Activated CD4-positive, alpha-beta T cell treated with anti-CD3 and anti-CD28 coated beads, Interleukin-2, Interleukin-4, amounts not matched to agents 100 ng/mL and 50 ng/mL, durations not matched to agents 16 hours and 8 hours (primary cell): ENCODE measurements at regions not wholly inside any gene's neighbourhood (a gene's known extent, or its start where the extent isn't known, plus 50 kb on each side); places are given as distances from the start of the nearest gene placed in this dataset.

ENCODE experiments used
- DNase-seq: peaks from one replicate; pipeline ENCODE4 v3.0.0-alpha.2; 2020; ENCODE audit warnings: low spot score

DNA sequence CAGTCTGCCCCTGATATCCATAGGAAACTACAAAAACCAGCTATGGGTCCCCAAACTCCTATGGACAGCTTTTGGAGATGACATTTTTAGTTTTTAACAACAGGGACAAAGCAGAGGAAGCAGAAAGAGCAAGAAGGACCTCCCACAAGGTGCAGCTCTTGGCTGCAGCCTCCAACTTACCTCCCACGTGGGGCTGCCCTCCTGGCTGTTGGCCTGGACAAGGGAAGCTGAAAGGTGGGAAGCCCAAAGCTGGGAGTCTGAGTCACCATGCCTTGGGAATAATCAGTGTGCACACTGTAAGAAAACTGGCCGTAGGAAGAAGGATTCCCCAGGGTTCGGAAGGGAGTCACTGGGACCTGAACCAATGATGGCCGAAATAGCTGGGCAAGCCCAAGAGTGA lies 51.8 kb upstream of the PAX1 start:
- DNase-seq, result no peak

DNA sequence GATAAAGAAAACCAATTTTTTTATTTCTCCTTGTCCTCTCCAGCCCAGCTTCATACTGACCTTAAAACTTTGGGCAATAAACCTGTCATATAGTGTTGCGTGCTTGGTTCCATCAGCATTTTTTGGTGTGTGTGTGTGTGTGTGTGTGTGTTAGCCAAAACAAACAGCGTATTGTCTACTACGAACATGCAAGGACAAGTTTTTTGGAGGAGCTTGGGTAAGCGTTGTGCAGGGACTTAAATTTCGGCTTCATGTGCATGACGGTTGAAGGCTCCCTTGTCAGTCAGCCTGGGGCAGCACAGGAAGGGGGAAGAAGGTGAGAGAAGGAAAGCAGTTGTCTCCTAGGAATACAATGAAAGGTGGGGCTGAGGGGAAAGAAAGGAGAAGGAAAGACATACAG lies 62.0 kb upstream of the PAX1 start:
- no peak for DNase-seq

DNA sequence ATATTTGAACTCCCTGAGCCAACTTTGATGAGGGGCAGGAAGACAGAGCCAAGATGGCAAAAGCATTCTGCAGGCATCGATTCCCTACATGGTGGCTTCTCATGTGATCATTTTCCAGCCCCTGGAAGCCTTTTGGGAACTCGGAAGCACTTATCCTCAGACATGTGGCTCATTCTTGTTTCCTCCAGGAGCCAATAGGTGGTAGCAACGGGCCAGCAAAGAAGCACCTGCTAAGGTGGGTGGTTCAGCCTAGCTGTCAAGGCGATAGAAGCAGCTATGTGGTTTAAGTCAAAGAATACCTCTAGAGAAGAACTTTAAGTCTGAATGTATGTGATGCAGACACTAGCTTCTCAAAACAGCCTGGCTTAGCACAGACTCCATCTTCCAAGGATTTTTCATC lies 64.9 kb upstream of the PAX1 start:
- DNase-seq, result peak; percentile 6

DNA sequence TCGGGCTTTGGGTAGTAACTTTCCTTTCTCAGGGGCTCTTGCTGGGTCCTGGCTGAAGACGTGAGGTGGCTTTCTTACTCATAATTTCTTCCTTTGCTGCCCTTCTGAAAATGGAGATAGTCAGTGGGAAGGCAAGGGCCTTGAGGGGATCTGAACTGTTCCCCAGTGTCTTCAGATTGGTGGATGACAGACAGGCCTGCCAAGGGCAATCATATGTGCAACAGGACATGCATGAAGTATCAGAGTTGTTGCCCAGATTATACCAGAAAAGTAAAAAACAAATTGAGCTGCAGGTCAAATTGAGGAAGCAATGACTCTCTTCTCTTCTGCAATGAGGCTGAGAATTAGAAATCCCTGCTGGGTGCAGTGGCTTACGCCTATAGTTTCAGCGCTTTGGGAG lies 71.6 kb upstream of the PAX1 start:
- DNase-seq, result no peak

DNA sequence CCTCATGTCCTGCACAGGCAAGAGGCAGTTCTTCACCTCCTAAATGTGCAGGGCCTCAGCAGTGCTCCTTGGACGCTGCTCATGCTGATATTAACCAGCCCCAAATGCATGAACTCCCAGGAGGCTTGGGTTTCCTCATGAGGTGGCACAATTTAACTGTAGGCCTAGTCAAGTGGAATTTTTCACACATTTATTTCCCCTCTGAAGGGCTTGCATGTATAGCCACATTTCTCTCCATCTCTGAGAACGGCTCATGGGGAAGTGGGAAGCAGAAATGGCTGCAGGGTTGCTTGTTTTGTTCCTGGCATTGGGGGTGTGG lies 72.8 kb upstream of the PAX1 start:
- no peak for DNase-seq

DNA sequence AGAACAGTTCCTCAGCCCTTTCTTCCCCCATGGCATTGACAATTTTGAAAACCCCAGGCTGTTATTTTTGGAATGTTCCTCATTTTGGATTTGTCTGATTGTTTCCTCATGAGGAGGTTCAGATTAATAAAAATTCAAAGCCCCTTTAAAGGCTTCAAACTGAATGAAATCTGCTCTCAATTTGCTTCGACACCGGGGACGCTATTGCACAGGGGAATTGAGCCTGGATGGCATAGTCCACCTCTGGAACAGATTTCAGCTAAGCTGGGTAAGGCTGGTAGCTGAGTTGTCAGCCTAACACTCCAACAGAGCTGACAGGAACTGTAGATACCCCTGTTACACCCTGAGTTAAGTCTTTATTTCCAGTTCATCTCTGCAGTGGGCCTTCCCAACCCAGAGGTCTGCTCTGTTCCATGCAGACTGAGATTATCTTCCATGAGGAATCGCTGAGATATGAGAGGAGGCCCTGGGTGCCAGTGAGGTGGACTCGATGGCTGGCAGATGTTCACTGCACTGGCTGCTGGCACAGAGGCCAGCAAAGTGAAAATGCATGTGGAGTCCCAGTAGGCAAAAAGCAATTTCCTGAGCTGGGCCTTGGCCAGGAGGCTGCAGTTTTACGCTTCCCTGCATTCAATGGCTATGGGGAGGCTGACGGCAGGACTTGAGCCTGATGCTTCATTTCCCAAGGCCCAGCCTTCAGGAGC lies 73.3 kb upstream of the PAX1 start:
- DNase-seq, result no peak

DNA sequence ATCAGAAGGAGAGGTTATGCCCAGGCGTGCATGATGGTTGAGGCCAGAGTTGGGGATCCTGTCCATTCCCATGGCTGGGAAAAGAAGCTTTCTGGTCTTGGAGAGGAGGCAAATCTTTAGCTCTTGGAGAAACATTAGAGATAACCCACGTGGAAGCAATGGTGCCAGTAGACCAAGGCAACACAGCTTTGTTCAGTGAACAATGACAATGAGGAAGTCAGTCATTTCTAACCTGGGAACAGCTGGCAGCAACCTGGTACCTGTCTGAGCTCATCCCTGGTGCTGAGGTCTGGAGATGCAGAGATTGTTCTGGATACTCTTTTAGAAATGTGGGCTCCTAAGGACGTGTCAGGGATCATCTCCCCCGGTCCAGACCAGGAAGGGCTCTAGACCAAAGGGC lies 76.7 kb upstream of the PAX1 start:
- DNase-seq, result no peak

DNA sequence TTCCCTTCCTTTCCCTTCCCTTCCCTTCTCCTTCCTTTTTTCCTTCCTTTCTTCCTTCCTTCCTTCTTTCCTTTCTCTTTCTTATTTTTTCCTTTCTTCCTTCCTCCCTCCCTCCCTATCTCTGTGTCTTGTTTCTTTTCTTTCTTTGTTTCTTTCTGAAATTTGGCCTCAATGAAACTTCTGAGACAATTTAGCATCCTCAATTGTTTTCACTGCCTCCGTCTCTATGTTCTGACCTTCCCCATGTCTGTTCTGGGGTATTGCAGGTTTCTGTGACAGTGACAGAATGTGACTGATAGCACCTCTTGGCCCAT lies 81.7 kb upstream of the PAX1 start:
- DNase-seq, result no peak

DNA sequence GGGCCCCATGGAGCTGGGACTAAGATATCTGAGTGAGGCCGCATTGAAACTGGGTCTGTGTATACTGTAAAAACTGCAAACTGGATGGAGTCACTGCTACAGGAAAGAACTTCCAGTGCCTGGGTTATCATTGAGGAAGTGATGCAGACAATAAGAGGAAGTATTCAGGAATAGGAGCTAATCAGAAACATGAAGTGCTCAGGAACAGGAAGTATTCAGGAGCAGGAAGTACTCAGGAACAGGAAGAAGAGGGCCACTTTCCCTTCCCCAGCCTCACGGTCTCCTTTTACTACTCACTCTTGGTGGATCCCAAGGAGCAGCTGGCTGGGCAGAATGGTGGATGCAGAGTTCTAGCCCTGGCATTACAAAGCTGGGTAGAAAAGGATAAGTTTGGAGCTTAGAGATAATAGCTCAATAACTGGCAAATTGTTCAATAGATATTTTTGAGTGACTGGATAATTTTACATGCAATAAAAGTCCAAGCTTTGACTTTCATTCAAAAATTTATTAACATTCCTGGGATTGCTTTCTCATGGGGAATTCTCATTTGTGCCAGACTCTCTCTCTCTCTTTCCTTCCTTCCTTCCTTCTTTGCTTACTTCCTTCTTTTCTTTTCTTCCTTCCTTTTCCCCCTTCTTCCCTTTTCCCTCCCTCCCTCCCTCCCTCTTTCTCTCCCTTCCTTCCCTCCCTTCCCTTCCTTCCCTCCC lies 82.2 kb upstream of the PAX1 start:
- DNase-seq, result no peak

DNA sequence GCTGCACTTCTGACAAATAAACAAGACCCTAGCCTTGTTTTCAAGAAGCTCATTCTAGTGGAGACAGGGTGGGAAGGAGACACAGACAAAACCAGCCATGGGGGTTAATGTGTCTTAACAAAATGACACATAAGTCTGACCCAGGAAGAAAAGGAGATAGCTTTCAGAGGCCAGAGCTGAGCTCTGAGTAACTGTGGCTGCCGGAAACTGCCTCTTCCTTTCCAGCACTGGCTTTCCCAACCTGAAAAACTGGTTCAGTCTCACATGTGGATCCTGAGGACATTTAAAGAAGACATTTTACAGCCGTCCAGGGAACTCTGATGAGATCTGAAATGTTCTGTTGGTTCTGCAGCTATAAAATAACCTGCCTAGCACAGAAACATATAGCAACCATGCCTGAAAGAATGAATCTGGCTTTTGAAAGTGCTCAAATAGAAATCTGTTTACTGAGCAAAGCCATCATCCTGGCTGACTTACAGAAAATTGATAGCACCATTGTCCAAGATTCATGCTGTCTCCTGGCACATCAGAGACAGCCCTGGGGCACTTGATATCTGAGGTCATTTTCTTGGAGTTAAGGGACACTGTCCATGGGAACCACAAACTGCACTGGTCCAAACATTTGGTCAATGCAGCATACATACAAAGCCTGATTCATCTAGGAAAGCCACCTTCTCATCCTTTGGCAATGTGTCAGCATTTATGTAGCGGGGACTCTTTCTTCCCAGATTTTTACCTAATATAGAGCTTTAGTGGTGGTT lies 83.2 kb upstream of the PAX1 start:
- DNase-seq, result no peak

DNA sequence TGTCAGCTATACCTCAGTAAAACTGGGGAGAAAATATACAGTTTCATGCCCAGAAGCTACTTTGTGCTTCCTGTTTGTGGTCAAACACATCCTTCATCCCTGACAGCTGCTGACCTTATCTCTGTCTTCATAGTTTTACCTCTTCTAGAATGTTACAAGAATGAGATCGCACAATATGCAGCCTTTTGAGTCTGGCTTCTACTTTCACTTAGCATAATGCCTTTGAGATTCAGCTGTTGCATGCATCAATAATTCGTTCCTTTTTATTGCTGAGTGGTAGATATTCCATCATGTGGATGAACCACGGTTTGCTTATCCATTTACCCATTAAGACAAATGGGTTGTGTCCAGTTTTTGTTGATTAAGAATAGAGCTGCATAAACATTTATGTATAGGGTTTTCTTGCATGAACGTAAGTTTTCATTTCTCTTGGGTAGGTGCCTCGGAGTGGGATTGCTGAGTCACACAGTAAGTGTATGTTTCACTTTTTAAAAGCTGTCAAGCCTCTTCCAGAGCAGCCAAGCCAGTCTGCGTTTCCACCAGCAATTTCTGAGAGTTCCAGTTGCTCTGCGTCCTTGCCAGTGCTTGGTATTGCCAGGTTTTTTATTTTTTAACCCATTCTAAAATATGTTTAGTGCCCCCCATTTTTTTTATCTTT lies 86.6 kb upstream of the PAX1 start:
- DNase-seq, result no peak

DNA sequence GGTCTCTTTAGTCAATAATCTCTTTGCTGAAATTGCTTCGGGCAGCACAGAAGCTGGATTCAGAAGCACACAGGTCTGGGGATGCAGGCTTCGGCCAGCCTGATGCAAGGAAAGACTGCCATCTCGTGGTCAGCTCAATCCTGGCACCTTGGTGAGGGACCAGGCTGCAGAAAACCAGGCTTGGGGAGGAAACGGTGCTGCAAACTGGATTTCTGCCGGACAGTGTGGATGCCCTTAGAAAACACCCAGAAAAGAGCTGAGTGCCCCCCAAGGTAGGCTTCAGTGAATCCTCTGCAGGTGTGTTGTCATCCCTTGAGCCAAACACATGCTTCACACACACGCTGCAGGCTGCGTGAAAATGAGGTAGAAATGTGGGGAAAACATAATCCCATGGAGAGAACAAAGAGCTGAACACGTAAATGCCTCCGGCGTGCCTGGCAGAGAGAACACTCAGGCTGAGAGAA lies 89.8 kb upstream of the PAX1 start:
- DNase-seq, result peak; percentile 50

DNA sequence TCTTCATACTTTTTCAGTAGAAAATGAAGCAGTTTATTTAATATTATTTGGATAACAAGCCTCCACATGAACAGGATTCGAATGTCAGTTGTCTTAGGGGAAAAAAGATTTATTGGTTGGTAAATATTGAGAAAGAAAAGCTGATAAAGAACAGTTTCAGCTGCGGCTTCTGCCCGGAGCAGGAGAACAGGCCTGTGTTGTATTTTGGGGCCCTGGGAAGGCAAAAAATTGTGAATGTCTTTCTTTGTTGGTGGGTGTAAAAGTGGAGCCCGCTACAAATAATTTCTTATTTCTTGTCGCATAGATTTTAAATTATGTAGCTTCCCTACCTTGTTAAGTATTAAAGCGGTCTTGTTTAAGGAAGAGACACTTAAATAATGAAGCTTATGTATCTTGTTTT lies 90.5 kb upstream of the PAX1 start:
- no peak for DNase-seq

DNA sequence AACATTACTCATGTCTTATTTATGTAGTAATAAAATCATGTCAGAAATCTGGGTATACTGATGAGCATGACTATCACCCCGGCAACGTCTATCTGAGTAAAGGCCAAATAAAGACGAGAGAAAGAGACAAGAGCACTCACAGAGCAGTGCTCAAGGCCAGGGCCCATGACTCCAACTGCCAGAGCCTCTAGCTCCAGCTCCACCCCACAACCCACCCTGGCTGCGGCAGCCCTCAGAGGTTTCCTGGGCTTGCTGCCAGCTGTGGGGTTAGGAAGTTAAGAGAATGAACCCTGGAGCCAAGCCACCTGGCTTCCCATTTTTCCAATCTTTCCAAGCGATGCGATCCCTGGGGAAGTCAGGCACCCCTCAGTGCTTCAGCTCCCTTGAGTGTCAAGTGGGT lies 92.0 kb upstream of the PAX1 start:
- DNase-seq, result no peak

DNA sequence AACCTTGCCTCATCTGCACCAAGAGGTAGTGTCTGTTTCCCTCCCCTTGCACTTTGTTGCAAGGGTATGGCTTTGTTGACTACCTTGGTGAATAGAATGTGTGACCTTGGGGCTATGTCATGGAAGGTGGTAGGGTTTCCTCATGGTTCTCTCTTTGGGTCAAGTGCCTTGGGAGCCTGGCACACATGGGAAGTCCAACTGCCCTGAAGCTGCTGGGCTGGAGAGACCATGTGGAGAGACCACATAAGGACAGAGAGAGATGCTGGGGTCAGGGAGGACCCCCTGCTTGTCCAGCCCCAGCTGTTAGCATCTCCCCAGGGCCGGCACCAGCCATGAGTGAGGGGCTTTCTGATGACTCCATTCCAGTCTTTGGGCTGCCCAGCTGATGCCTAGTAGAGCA lies 95.5 kb upstream of the PAX1 start:
- DNase-seq, result no peak

DNA sequence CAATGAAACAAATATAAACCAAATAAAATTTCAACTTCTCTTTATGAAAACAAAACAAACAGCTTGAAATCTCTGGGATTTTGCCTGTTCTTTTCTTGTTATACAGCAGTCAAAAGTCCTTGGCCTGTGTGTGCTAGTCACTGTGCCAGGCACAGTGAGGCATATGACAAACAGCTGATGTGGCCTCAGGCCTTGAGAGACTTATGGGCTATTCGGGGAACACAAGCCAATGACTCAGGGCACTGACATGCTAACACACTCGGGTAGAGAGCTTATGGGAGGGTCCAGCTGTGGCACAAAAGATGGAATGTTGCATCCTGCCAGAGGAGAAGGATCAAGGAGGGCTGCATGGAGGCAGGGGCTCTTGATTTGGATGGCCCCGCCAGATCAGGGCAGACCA lies 95.4 kb upstream of the NKX2-2 start:
- no peak for DNase-seq

DNA sequence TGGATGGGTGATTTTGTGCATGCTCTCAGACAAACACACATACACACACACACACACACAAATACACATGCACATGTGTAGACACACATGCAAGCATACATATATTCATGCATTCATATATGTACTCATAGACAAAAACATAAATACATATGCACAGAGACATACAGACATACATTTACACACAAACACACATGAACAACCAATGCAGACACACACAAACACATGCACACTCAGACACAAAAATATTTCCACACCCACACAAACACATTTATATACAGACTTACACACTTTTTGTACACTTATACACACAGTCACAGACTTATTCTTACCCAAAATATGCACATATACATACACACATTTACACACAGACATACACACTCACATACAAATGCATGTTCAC lies 94.9 kb upstream of the NKX2-2 start:
- DNase-seq, result no peak

DNA sequence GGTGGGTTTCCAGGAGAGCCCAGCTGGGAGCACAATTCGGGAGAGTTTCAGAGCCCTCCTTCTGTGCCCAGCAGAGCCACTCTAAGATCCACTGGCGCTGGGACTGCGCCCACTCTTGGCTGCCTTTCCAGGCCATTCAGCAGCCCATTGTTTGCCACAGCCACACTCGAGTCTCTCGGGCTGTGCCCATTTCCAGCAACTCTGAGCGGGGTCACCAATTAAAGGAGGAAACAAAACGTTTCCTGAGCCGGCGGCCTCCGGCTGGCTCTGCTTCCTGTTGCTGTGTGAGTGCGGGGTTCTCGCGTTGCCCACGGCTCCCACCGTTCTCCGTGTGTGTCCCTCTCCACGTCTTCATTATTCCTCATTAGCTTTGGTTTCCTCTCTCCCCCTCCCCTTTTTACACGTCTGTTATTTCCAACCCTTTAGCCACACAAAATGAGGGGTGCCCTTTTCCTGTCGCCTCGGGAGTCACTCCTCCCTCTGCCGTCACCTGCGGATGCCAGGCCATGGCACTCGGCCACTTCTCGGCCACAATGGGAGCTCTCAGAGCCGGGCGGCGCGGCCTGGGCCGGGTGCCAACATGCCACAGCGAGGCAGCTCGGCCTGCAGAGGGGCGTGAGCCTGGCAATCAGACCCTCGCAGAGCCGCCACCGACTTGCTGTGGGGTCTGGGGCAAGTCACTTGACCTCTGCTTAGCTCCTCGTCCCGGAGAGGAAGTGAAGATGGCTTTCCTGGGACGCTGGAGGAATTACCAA lies 94.3 kb upstream of the NKX2-2 start:
- no peak for DNase-seq

DNA sequence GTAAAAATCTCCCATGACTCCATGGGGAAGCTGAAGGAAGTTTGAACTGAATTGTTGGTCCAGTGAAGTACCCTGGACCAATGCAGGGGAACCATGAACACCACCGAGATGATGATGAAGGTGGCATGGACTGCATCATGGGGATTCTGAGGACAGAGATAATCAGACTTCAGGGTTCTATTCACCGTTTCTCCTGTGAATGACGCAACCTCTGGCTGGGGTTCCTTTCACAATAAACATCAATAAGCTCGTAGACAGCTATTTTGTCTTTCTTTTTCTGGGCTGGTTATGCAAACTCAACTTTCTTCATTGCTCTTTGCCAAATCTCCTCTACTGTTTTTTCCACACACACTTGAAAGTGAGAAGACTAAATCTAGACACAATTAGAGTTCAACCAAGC lies 87.9 kb upstream of the NKX2-2 start:
- no peak for DNase-seq

DNA sequence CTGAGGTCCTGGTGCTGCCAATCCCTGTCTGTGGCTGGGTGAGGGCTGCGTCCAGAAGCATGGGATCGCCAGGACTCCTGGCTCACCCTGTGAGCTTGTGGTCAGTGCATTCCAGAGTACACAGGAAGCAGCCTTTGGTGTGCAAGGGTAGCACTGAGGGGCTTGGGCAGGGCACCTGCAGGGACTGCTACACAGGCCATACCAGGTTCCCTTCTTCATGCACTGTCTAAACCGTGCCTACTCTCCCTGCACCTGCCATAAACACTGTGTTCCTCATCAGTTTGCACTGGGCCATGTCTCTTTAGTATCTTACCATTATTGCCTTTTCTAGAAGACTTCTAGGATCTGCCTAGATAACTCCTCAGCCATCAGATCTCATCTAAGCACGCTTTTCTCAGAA lies 72.8 kb upstream of the NKX2-2 start:
- DNase-seq, result no peak

DNA sequence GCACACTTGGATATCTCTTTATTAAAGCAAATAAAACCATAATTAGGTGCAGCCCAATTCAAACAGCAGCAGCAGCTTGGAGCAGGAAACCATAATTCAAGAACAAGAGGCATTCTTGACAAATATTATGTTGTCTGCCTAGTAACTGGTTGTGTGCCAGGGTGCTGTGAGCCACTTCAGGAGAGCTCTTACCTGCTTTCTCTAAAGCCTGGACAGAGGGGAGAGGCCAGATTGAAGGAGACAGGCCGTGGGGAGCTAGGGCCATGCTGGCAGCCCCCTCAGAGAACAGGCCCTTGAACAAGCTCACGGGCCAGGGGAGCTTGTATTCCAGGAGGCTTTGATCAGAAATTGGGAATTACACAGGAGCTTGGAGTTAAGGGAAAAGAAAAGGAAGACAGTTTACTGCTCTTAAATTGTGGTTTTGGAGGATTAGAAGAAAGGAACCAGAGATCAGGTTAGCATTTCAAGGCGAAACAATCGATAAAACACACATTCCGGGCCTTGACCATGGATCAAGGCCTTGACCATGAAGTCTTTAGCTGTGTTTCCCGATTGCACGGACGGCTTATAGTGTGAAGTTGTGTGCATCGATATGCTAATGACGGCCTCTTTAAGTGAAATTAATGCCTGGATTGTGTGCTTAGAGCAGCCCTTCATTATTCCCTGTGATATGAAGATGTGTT lies 69.8 kb upstream of the NKX2-2 start:
- DNase-seq, result no peak

DNA sequence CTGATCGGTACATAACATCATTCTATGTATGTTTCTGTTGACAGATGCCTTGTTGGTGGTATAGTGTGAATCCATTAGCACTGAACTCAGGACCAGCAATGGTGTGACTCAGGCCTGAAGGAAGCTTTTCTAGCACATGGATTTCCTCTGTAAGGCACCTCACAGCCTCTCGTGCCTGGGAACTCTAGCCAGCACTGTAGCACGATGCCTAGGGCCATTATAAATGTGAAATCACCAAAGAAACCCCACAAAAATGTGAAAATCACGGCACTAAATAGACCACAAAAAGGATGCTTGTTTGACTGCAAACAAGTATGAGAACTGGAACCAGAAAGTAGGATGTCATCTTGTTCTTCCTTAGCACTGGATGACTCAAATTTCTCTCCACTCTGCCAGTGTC lies 63.7 kb upstream of the NKX2-2 start:
- DNase-seq, result no peak
